Ramos (cell line): ENCODE measurements at regions not wholly inside any gene's neighbourhood (a gene's known extent, or its start where the extent isn't known, plus 50 kb on each side); places are given as distances from the start of the nearest gene placed in this dataset.

ENCODE experiments used
- in situ Hi-C: fragments of 300-500 bp; cut with MboI; formaldehyde crosslinking; loops from one replicate; pipeline ENCODE4 v1.14.3; 2022; ENCODE audit warnings: low sequenced_read_pairs; ENCODE audit not compliant: unreplicated experiment

- in situ Hi-C loops = no loop called here
Observed at GRCh38 chr9:109726119-109726518, 53.9 kb upstream of the PALM2AKAP2 start.

- in situ Hi-C loops = no loop called here
Observed at GRCh38 chr9:109728686-109729300, 51.2 kb upstream of the PALM2AKAP2 start.

- in situ Hi-C loops = no loop called here
Observed at GRCh38 chr9:109729513-109729912, 50.5 kb upstream of the PALM2AKAP2 start.
